ENCODE measurements at regions not wholly inside any gene's neighbourhood (a gene's known extent, or its start where the extent isn't known, plus 50 kb on each side); places are given as distances from the start of the nearest gene placed in this dataset.

GRCh38 chr7:89451911-89452310 is 656.4 kb upstream of the TEX47 start:
- TF ChIP-seq, protein P1, sequence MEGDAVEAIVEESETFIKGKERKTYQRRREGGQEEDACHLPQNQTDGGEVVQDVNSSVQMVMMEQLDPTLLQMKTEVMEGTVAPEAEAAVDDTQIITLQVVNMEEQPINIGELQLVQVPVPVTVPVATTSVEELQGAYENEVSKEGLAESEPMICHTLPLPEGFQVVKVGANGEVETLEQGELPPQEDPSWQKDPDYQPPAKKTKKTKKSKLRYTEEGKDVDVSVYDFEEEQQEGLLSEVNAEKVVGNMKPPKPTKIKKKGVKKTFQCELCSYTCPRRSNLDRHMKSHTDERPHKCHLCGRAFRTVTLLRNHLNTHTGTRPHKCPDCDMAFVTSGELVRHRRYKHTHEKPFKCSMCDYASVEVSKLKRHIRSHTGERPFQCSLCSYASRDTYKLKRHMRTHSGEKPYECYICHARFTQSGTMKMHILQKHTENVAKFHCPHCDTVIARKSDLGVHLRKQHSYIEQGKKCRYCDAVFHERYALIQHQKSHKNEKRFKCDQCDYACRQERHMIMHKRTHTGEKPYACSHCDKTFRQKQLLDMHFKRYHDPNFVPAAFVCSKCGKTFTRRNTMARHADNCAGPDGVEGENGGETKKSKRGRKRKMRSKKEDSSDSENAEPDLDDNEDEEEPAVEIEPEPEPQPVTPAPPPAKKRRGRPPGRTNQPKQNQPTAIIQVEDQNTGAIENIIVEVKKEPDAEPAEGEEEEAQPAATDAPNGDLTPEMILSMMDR (IDR thresholded peaks at IDR 0.05; ENCODE audit: low read depth, low read length), result no peak
- TF ChIP-seq EZH2phosphoT487 (IDR thresholded peaks at IDR 0.05; ENCODE audit: low read depth), result no peak

Measured in OCI-LY3 (cell line).